KMS-11 (cell line): ENCODE measurements at regions not wholly inside any gene's neighbourhood (a gene's known extent, or its start where the extent isn't known, plus 50 kb on each side); places are given as distances from the start of the nearest gene placed in this dataset.

Experiments used
- H2AFZ ChIP-seq: fragments of 200-600 bp; sonication (generic); 2 replicates; pipeline ENCODE4 v1.6.1; 2016; ENCODE audit warnings: antibody characterized with exemption, mixed run types, low read depth
- H3K27ac ChIP-seq: fragments of 200-600 bp; sonication (generic); 2 replicates; pipeline ENCODE4 v1.6.1; 2016; ENCODE audit warnings: mild to moderate bottlenecking, mixed run types
- H3K27me3 ChIP-seq: fragments of 200-600 bp; sonication (generic); 2 replicates; pipeline ENCODE4 v1.6.1; 2017; ENCODE audit warnings: mild to moderate bottlenecking, low read depth, mixed run types, moderate library complexity; ENCODE audit not compliant: insufficient read depth
- H3K36me3 ChIP-seq: fragments of 200-600 bp; sonication (generic); 2 replicates; pipeline ENCODE4 v1.6.1; 2017; ENCODE audit warnings: mild to moderate bottlenecking, mixed run types; ENCODE audit not compliant: insufficient read depth
- H3K4me1 ChIP-seq: fragments of 200-600 bp; sonication (generic); 2 replicates; pipeline ENCODE4 v1.6.1; 2016; ENCODE audit warnings: mild to moderate bottlenecking, low read depth, mixed run types; ENCODE audit not compliant: poor library complexity, severe bottlenecking
- H3K4me2 ChIP-seq: fragments of 200-600 bp; sonication (generic); 2 replicates; pipeline ENCODE4 v1.7.0; 2016; ENCODE audit warnings: mild to moderate bottlenecking, mixed run types
- H3K4me3 ChIP-seq: fragments of 200-600 bp; sonication (generic); IDR thresholded peaks from 2 replicates; pipeline ENCODE4 v1.6.1; 2017; ENCODE audit warnings: low read depth, low read length, mixed read lengths; ENCODE audit not compliant: insufficient read depth
- H3K79me2 ChIP-seq: fragments of 200-600 bp; sonication (generic); 2 replicates; pipeline ENCODE4 v1.6.1; 2016; ENCODE audit warnings: low read depth, mixed run types; ENCODE audit not compliant: insufficient read depth
- H3K9ac ChIP-seq: fragments of 200-600 bp; sonication (generic); 2 replicates; pipeline ENCODE4 v1.6.1; 2016; ENCODE audit warnings: mild to moderate bottlenecking, mixed run types
- H4K20me1 ChIP-seq: fragments of 200-600 bp; sonication (generic); 2 replicates; pipeline ENCODE4 v1.6.1; 2016; ENCODE audit warnings: mild to moderate bottlenecking, mixed run types; ENCODE audit not compliant: insufficient read depth
- TF ChIP-seq, protein P1 (sequence below): fragments of 200-600 bp; sonication (generic); conservative IDR thresholded peaks from 2 replicates; pipeline ENCODE4 v1.6.1; 2017; ENCODE audit warnings: low read depth, mild to moderate bottlenecking, antibody characterized with exemption, low read length, moderate library complexity, mixed read lengths

DNA sequence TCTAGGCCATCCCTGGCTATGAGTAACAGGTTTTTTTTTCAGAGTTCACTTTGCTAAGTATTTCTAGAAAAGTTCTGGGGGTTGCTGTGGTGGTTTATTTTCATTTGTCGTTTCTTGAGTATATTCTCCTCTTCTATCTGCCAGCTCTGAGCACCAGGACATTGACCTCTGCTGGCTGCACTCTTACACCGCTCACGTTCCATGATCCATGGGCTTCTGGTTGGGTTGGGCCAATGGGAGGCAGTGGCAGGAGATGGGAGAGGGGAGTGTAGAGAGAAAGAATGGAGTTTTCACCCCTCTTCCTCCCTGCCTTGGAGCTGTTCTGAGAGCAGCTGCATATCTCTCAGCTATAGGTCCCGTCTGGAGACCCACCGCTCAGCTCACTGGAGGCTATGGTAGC lies 161.0 kb upstream of the ATXN1 start:
- Histone ChIP-seq H3K36me3 (no peaks in the 10 kb centered on the region), H3K27me3 (no peaks in the 10 kb centered on the region)
- TF ChIP-seq, protein P1, sequence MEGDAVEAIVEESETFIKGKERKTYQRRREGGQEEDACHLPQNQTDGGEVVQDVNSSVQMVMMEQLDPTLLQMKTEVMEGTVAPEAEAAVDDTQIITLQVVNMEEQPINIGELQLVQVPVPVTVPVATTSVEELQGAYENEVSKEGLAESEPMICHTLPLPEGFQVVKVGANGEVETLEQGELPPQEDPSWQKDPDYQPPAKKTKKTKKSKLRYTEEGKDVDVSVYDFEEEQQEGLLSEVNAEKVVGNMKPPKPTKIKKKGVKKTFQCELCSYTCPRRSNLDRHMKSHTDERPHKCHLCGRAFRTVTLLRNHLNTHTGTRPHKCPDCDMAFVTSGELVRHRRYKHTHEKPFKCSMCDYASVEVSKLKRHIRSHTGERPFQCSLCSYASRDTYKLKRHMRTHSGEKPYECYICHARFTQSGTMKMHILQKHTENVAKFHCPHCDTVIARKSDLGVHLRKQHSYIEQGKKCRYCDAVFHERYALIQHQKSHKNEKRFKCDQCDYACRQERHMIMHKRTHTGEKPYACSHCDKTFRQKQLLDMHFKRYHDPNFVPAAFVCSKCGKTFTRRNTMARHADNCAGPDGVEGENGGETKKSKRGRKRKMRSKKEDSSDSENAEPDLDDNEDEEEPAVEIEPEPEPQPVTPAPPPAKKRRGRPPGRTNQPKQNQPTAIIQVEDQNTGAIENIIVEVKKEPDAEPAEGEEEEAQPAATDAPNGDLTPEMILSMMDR = no peak

DNA sequence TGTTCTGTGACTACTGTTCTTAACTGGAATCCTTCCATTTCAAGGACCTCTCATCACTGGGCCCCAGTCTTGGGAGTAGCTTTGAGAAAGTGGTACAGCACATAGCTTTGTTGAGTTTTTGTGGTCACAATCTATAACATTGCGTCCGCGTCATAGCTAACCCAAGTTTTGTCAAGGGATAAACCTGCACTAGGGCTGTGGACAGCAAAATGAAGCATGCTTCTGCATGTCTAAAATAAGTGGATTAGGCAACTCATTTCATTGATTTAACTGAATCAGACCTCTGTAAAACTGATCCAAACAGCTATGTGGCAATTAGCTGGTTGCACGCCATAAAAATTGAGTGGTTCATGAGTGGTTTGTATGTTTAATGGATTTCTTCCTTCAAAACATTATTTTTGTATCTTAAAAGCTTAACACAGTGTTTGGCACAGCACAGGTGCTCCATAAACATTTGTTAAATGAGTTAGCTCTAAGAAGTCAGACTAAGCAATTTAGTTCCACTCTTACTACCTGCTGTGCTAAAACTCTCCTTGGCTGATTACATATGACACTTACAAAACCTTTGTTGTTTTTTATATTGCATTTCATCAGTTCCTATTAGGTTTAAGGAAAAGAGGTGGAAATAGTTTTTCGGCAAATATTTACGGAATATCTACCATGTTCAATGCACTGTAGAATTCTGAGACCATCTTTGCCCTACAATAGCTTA lies 160.3 kb upstream of the ATXN1 start:
- no peak overlapping the region for H2AFZ ChIP-seq
- no peaks in the 10 kb centered on the region for H4K20me1 ChIP-seq
- no peak overlapping the region for H3K4me3 ChIP-seq
- no peaks in the 10 kb centered on the region for H3K36me3 ChIP-seq
- H3K27me3 ChIP-seq = no peaks in the 10 kb centered on the region
- no peaks in the 10 kb centered on the region for H3K4me1 ChIP-seq
- H3K27ac ChIP-seq = no peak overlapping the region
- TF ChIP-seq, protein P1 = no peak
- no peak overlapping the region for H3K9ac ChIP-seq
- no peaks in the 10 kb centered on the region for H3K79me2 ChIP-seq
- H3K4me2 ChIP-seq = no peak overlapping the region

More for the DNA sequence above, 161.0 kb upstream of the ATXN1 start:
- Histone ChIP-seq H3K9ac (no peak overlapping the region), H3K4me3 (no peak overlapping the region), H3K27ac (no peak overlapping the region), H3K4me1 (no peaks in the 10 kb centered on the region), H3K79me2 (no peaks in the 10 kb centered on the region), H4K20me1 (no peaks in the 10 kb centered on the region), H3K4me2 (no peak overlapping the region), H2AFZ (no peak overlapping the region)

DNA sequence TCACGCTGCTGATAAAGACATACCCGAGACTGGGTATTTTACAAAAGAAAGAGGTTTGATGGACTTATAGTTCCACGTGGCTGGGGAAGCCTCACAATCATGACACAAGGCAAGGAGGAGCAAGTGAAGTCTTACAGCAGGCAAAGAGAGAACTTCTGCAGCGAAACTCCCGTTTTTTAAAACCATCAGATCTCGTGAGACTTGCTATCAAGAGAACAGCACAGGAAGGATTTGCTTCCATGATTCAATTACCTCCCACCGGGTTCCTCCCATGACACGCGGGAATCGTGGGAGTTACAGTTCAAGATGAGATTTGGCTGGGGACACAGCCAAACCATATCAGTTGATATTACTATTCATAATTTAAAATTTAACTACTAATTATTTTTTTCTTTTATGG lies 157.3 kb upstream of the ATXN1 start:
- Histone ChIP-seq H3K4me1 (no peaks in the 10 kb centered on the region), H3K4me2 (no peak overlapping the region), H3K27ac (no peak overlapping the region), H4K20me1 (no peaks in the 10 kb centered on the region), H3K36me3 (no peaks in the 10 kb centered on the region), H3K9ac (no peak overlapping the region), H2AFZ (no peak overlapping the region), H3K27me3 (no peaks in the 10 kb centered on the region), H3K79me2 (no peaks in the 10 kb centered on the region), H3K4me3 (no peak overlapping the region)
- TF ChIP-seq, protein P1 = no peak

- Histone ChIP-seq H2AFZ (0 out of 2 replicates have a peak overlapping the region, but pooled peaks have one; percentile 10), H3K36me3 (no peaks in the 10 kb centered on the region), H4K20me1 (no peaks in the 10 kb centered on the region), H3K79me2 (no peaks in the 10 kb centered on the region), H3K9ac (no peak overlapping the region), H3K4me3 (no peak overlapping the region), H3K27ac (no peak overlapping the region), H3K27me3 (no peaks in the 10 kb centered on the region), H3K4me2 (no peak overlapping the region), H3K4me1 (no peaks in the 10 kb centered on the region)
- TF ChIP-seq, protein P1 = no peak
Observed at GRCh38 chr6:16914184-16914583, 152.9 kb upstream of the ATXN1 start.
